GM19025 (cell line): ENCODE measurements at regions not wholly inside any gene's neighbourhood (a gene's known extent, or its start where the extent isn't known, plus 50 kb on each side); places are given as distances from the start of the nearest gene placed in this dataset.
"Not testable (repeated sequence)": the region's sequence is repeated elsewhere in the genome, so short reads cannot be mapped to it uniquely, and the experiment has no call there.

Source experiments
- ATAC-seq: cut with Tn5 transposase; IDR thresholded peaks from one replicate; pipeline ENCODE4 v1.9.1; 2021; ENCODE audit warnings: mild to moderate bottlenecking, low read depth, moderate library complexity; ENCODE audit not compliant: unreplicated experiment

DNA sequence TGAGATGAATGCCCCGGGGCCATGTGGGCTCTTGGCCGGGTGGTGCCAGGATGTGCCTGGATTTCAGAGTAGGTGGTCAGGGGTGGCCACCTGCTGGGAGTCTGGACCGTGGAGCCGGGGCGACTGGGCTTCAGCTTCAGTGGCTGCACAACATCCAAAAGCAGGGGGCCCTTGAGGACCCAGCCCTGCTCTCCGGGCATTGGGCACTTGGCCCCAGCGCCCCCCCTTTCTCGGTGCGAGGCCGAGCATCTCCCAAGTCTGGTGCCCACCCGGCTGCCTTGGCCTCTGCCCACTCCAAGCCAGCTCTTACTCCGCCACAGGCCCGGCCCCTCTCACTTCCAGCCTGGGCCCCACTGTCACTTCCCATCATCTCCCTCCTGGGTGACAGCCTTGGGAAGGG, 4429.0 kb upstream of the TPTE start:
- ATAC-seq: not testable (repeated sequence)

DNA sequence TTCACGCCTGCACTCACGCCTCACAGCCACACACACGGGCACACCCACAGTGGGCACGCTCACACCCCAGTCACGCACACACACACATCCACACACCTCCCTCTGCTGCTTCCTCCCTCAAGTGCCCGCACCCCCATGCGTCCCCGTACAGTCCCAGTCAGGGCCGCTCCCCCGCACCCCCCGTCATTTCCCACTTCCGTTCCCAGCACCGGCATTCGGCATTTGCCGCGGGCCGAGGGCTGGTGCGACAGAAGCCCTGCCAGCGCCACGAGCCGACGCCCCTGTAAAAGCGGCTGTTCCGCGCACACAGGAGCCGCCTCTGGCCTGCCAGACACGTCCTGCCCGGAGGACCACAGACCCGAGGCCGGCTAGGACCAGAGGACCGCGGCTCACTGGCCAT, 4428.0 kb upstream of the TPTE start:
- ATAC-seq: not testable (repeated sequence)

DNA sequence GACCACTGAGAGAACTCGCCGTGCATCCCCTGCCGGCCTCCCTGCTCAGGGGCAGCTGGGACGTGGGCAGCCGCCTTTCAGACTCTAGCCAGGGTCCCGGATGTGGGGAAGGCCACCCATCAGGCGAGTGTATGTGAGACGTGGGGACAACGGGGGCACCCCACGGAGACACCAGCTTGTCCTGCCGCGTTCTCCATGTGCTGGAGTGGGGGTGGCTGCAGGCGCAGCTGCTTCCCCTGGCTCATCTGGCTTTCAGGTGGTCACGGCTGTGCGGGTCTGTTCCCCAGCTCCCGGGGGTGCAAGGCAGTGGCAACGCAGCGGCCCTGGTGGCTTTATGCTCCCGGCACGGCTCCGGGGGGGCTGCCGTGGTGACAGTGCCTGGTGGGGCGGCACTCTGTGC, 4427.5 kb upstream of the TPTE start:
- ATAC-seq: not testable (repeated sequence)

DNA sequence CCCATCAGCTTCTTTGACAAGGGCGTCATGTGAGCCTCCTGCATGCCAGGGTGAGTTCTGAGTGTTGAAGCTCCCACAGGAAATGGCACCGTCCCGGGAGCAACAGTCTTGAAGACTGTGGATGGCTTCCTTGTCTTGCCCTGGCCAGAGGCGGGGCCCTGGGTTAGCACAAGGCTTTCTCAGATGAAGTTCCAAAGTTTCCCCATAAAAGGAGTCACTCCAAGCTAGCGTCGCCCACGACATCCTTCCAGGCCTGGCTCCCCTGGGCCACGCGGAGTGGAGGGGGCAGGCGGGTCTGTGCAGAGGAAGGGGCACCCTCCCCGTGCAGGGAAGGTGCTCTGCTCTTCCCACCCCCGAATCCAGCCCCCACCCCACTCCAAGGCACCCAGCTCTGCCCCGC, 4426.1 kb upstream of the TPTE start:
- ATAC-seq: not testable (repeated sequence)

DNA sequence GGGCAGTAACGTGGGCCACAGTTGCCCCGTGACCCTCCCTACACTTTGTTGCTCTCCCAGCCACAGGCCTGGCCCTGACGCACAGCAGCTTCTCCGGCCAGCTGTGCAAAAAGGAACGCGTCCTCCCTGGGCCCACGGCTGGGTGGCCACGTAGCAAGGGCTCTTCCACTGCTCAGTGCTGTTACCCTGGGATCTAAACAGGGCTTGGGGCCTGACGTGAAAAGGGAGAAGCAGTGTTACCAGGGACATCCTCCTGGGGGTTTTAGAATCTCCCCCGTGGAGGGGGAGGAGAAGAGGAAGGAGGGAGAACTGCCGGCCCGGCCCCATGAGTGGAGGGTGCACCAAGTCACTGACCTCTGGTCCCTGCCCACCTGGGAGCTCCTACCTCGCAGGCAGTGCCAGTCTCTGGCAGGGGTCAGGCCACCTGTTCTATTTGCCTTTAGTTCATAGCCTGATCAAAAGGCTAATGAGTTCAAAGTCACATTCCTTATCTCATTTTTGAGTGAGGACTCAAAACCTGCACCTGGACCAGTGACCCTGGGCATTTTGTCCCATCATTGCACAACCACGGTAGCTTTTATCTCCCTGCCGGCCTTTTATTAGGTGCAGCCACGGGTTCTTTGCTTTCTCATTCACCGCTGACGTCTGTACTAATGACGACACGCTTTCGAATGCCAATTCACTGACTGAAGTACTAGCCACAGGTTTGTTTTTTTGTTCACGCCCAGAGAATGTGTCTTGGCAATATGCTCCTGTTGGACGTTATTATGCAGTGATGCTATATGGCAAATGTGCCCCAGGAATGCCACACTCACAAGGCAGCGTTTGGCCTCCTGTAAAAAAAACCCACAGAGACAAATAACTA, 4424.6 kb upstream of the TPTE start:
- not testable (repeated sequence) for ATAC-seq

DNA sequence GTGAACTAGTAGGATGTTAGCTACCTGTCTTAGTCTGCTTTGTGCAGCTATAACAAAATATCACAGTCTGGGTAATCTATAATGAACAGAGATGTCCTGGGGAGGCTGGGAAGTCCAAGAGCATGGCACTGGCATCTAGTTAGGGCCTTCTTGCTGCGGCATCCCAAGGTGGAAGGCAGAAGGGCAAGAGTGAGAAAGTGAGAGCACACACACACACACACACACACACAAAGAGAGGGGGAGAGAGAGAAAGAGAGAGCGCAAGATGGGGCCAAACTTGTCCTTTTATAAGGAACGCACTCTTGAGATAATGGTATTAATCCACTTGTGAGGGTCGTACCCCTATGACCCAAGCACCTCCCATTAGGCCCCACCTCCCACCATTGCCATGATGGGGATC, 4423.6 kb upstream of the TPTE start:
- ATAC-seq: not testable (repeated sequence)

DNA sequence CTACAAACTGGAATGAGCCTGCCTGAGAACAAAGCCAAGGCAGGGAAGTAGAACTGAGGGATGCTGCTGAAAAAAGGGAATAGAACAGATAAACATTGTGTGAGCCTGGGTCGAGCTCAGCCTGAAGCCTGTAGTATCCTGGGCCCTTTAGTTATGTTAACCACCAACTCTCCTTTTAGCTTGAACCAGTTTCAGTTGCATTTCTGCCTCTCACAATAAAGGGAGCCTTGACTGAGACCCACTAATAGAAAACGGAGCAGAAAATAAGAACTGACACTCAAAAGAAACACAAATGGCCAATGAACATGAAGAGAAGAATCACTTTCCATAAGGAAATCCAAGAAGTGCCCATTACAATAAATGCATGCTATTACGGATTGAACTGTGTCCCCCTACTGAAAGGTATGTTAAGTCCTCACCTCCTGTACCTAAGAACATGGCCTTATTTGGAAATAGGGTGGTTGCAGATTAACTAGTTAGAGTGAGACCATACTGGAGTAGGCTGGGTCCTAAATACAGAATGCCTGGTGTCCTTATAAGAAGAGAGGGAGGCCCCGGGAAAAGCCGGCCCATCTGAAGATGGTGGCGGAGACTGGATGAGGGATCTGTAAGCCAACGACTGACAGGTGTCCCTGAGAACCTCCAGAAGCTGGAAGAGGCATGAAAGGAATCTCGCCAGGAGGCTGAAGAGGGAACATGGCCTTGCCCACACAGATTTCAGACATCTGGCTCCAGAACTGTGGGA, 4423.0 kb upstream of the TPTE start:
- ATAC-seq: not testable (repeated sequence)

DNA sequence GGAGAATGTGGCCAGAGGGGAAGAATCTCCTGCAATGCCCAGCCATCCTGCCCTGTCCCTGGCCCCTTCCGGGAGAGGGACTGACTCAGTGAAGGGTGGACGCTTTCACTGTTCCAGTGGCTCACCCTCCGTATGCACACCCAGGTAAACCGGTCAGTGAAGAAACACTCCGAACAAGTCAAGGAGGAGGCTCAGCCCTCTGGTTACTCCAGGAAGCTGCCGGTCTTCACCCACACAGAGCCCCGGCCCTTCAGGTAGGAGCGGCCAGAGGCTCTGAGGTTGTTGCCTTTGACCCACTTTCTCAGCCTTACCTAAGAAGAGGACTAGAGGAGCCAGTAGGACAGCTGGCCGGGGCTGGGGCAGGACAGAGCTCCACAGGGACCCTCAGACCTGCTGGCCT, 4419.8 kb upstream of the TPTE start:
- not testable (repeated sequence) for ATAC-seq

DNA sequence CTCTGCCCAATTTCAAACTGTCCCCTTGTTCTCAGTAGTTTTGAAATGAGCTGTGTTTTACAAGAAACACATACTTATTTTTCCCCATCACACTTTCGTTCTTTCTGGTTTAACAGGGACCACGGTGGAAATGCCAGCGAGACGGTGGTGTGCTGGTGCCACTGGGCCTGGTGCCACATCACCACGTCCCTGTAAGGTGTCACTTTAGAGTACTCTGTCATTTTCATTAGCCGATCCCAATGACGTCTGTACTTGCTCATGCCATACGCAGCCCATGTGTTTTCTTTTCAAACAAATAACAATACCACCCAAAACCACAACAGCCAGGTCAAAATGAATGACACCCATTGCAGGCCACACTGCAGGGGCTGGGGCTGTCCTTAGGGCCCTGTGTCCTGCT, 4416.8 kb upstream of the TPTE start:
- not testable (repeated sequence) for ATAC-seq

DNA sequence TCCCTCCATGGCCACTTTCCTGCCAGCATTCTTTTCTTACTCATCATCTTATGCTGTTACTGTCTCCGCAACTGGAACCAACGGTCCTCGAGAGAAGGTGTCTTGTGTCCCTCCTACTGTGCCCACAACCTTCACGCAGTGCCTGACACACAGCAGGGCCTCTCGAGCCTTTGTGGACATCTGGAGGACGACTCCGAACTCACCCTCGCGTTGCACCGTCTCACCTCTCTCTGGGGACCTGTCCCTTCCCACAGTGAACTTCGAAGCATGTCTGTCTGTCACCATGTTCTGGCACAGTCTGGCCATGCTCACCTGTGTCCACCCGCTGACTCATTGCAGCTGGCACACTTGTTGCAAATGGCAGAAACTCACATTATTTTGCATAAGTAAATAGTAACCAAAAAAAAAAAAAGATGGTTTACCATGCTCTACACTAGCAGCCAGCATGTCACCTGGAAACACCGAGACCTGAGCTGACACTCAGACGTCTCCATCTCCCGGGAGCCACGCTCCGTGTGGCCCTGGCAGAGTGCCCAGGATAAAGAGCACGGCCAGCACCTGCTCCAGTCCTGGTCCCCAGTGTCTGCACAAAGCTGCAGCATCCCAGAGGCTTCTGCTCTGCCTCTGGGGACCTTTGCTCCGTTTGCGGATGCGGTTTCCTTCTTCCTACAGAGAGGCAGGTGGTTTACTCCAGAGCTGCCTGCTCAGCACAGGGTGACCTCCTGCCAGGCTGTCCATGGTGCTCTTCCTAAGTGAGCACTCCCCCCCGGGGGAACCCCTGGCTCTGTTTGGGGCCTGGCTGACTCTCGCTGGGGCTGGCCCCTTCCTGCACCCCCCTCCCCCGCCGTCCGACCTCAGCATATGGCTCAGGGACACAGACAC, 4414.5 kb upstream of the TPTE start:
- ATAC-seq: not testable (repeated sequence)

DNA sequence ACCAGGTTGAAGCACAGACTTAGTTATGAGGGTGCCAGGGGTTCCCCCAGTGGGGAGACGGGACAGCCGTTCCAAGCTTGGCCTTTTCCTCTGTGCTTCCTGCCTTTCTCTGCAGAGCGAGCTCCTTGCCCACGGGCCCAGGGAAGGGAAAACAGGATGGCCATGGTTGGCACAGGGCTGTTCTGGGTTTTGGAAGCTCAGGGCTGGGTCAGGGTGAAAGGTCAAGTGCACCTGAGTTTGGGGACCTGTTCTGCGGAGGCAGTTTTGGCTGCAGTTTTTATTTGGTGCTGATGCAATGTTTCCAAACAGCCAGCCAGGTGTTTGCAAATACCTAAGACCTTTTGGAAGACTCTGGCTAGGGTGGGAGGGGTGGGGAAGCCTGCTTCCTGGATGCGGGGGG, 4412.5 kb upstream of the TPTE start:
- not testable (repeated sequence) for ATAC-seq

DNA sequence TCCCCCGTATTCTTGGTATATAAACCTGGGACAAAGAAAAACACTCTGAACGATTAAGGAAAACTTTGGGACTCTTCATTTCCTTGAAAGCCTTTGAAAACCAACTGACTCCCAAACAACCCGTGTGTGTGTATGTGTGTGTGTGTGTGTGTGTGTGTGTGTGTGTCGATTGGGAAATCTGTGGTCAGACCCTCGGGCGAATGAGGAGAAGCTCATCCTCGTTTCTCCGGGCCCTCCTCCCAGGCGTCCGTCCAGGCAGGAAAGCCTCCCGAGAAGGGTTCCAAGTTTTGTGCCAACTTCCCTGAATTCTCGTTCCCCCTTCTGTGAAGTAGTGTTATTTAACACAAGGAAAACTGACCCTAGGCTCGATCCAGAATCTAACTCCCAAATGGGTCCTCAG, 4411.6 kb upstream of the TPTE start:
- ATAC-seq: not testable (repeated sequence)

DNA sequence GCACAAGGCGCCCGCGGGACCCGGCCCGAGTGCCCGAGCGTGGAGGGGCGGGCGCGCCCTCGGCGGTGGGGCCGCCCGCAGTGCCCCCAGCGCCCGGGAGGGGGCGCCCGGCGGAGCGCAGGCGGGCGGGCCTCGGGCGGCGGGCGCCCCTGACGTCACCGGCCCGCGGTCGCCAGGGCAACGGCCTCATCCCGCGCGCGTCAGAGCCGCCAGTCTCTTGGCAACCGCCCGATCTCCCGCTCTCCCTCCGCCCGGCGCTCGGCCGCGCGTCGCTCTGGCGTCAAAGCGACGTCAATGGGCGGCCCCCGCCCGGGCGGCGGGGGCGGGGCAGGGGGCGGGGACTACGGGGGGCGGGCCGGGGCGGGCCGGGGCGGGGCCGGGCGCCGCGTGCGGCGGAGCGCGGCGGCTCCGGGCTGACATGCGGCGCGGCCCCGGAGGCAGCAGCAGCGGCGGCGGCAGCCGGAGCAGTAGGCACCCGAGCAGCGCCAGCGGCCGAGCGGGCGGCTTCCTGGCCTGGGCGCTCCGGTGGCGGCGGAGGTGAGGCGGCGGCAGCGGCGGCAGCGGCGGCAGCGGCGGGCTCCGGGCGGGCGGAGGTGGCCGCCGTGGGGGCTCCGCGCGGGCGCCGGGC, 4410.6 kb upstream of the TPTE start:
- peak; percentile 79 for ATAC-seq

DNA sequence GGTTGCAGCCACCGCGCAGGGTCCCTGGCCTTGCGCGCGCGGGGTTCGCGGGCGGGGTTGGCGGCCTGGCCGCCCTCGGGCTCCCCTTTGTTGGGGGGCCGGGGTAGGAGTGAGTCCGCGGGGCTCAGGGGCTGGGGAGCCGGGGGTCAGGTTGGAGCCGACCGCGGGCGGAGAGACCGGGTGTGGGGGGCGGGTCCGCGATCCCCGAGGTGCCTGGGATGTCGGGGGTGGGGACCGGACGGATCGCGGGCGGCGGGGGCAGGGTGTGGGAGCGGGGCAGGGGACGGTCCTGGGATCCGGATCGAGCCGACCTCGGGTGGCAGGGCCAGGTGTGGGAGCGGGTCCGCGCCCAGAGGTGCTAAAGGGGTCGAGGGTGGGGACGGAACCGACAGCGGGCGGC, 4410.0 kb upstream of the TPTE start:
- ATAC-seq: peak; percentile 1

DNA sequence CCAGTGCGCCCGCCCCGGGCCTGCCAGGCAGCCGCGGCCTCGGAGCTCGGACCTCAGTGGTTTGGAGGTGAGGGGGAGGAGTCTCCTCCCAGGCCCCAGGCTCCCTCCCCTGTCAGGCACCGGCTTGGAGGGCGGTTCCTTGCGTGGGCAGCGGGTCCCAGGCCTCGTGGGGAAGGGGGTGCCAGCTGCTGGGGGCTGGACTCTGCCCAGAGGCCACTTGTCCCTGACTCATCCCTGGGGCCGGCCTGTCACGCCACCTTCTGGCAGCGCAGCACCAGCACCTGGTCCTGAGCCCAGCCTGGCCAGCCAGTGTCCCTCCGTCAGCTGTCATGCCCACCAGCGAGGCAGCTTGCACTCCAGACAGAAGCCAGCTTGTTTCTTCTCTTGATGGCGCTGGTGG, 4403.0 kb upstream of the TPTE start:
- ATAC-seq: not testable (repeated sequence)

DNA sequence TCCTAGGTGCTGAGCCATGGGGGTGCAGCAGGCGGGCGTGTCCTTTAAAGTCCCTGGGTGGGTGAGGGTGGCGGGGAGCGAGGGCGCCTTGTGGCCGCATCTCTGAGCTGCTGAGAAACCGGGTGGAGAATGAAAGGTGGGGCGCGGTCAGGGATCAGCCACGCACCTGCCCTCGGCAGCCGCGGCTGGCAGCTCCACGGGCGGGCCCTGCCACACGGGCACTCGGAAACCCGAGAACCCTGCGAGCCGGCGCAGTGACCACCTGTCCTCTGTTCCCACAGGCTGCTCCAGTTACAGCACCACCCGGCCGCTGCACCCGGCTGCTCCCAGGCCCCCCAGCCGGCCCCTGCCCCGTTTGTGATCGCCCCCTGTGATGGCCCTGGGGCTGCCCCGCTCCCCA, 4400.5 kb upstream of the TPTE start:
- ATAC-seq: not testable (repeated sequence)

DNA sequence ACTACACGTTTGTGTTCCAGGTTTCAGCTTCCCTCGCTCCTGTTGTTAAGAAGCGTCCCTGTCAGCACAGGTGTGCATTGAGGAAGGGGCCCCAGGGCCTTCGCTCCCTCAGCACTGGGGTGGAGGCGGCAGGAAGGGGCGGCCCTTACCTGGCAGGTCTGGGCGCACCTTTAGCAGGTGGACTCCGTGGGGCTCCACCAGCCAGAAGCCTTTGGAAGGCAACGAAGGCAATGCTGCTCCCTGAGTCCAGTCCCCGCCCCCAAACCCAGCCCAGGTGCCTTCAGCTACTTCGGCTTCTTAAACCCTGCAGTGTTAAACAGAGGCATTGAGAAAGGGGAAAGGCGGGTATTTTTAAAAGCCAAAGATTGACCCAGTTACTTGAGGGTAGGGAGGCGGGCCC, 4398.8 kb upstream of the TPTE start:
- not testable (repeated sequence) for ATAC-seq

DNA sequence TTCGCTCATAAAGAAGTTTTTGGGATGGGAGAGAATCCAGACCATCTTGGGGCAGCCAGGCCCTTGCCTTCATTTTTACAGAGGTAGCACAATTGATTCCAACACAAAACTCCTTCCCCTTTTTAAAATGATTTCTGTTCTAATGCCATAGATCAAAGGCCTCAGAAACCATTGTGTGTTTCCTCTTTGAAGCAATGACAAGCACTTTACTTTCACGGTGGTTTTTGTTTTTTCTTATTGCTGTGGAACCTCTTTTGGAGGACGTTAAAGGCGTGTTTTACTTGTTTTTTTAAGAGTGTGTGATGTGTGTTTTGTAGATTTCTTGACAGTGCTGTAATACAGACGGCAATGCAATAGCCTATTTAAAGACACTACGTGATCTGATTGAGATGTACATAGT, 4398.2 kb upstream of the TPTE start:
- not testable (repeated sequence) for ATAC-seq

DNA sequence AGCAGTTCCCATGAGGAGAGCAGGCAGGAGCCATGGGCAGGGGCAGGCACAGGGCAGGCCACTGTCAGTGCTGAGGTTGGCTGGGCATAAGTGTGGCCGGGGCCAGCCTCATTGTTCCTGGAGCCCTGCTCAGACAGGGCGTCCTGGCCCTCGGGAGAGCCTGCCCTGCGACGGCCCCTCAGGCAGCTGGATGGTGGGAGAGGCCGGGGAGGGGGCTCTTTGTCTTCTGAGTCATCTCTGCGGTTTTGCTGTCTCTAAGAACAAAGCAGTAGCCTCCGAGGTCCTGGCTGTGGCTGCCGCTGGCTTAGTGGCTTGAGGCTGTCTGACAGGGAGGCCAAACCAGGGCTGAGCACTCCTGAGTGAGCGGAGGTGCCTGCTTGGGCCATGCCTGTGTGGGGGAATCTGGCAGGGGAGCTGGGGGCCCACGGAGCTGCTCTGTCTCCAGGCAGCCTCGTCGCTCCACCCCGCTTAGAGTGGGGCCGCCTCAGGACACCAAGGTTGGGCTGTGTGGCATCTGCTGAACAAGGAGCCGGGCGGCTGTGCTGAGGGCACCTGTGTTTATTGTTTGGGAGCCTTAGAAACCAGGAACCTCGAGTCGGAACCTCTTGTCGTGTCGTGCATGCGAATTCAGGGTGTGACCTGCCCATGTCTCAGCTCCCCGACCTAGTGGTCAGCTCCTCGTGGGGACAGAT, 4395.7 kb upstream of the TPTE start:
- not testable (repeated sequence) for ATAC-seq
